ENCODE measurements at regions not wholly inside any gene's neighbourhood (a gene's known extent, or its start where the extent isn't known, plus 50 kb on each side); places are given as distances from the start of the nearest gene placed in this dataset.
"Not testable (repeated sequence)": the region's sequence is repeated elsewhere in the genome, so short reads cannot be mapped to it uniquely, and the experiment has no call there.

DNA sequence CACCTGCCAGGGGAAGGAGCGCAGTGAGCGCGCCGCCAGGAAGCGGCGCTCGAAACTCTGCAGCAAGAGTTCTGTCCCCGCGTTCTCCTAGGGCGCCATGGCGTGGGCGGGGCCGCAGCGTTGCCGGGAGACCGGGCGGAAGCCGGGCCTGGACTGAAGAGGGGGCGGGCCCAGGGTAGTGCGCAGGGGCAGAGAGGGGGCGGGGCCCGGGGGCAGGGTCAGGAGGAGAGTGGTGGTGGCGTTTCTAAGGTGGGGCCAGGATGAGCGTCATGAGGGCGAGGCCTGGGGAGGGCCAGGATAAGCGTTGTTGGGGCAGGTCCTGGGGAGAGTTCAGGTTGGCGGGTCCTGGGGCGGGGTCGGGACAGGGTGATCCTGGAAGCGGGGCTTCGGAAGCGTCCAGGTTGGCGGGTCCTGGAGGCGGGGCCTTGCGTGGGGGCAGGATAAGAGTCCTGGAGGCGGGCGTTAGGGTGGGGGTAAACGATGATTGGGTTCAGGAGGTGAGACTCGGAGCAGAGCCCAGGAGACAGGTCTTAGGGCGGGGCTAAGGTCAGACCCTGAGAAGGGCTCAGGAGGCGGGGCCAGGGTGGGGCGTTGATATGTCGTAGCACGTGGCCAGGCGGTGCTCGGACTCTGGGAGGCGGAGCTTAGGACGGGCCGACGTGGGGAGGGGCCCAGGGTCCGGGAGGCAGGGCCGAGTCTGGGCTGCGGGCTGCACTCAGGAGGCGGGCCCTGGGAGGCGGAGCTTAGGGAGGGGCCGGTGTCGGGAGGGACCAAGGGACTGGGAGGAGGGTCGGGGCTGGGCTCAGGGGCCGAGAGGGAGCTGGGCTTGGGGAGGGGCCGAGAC, 189.4 kb downstream of the ADRA2C start:
- peak; percentile 98 for DNase-seq (ENCODE audit: low spot score)

DNA sequence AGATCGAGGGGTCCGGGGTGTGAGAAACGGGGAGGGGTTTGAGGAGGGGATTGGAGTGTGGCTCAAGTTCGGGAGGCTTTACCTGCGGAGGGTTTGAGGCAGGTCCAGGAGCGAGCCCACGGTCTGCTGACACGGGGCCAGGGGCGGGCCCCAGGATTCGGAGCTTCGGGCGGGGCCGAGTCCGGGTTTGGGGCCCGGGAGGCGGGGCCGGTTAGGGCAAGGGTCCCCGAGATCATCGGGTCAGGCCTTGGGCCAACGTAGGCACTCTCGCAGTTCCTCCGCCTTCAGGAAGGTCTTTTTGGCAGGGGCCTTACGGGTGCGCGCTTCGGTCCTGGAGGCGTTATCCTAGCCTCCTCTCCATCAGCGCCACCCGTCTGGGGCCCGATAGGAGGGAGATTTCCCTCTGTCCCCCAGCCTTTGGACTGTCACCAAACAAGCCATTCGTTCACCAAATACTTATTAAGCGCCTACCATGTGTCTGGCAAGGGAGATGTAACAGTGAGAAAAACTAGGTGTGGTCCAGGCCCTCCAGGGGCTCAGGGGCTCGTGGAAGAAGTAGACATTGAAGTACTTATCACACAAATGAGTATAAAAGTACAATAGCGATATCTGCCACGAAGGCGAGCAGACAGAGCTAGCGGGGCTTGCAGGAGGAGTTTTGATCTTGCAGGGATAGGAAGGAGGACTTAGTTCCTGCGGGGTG, 190.1 kb downstream of the ADRA2C start:
- DNase-seq (ENCODE audit: low spot score) = not testable (repeated sequence)

DNA sequence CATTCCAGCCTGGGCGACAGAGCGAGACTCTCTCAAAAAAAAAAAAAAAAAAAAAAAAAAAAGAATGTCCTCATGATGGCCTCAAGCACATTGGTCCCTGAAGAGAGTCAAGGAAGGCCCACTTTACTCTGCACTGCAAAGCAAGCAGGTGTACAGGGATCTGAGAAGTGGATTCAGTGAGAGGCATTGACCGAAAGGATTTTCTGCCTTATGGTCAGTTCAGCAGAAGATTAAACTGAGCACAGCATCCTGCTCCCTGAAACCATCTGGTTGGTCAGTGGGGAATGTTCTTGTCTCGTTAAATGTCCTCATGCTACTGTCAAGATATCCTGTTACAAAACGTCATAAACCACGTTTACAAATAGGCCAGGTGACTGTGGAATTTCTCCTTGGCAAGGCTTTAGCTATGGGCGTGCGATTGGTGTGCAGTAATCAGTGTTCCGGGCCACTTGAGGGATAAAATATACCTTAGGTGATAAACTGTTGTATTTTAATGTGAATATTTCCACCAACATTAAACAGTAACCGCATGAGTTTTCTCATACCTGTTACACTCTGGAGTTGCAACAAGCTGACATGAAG, 195.0 kb downstream of the ADRA2C start:
- DNase-seq (ENCODE audit: low spot score) = not testable (repeated sequence)

DNA sequence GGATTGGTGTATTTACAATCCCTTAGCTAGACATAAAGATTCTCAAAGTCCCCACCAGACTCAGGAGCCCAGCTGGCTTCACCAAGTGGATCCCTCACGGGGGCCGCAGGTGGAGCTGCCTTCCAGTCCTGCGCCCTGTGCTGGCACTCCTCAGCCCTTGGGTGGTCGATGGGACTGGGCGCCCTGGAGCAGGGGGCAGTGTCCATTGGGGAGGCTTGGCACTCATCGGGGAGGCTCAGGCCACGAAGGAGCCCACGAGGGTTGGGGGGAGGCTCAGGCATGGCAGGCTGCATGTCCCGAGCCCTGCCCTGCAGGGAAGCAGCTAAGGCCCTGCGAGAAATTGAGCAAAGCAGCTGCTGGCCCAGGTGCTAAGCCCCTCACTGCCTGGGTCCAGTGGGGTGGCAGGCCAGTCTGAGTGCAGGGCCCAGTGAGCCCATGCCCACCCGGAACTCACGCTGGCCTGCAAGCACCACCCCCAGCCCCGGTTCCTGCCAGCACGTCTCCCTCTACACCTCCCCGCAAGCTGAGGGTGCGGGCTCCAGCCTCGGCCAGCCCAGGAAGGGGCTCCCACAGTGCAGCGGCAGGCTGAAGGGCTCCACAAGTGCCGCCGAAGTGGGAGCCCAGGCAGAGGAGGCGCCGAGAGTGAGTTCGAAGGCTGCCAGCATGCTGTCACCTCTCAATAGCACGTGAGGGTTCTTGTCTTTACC, 198.5 kb downstream of the ADRA2C start:
- not testable (repeated sequence) for DNase-seq (ENCODE audit: low spot score)

DNA sequence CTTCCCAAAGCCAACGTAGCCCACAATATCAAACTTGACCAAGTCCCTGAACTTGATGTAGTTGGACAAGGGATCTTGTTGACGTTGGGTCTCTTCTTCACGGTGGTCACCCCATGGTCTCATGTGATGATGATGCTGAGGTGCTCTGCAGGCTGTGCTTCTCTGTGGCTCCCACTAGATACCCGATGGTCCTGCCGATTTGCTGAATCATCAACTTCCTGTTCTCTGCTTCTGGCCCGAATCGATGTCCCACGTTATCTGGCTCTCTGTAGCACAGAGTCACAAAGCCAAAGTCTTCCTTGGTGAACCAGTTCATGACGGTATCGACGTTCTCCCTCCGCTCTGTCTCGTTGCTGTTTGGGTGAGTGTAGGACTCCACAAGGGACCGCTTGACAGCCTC, 201.0 kb downstream of the ADRA2C start:
- DNase-seq (ENCODE audit: low spot score) = not testable (repeated sequence)

DNA sequence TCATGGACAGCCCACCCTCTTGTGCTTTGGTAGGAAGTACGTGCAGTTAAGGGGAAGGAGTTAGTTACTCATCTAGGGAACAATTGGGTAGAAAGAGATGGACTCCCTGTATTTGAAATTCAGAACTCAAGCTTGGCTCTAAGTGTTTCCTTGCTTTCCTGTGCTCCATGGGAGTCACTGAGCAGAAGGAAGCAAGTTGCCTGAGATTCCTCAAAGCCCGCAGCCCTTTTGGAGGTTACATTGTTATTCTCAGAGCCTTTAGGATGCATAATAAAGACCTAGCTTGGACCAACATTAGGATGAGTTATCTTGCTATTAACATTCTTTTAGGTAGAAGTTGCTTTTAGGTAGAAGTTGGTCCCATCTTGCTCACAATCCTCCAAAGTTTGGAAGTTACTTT, 206.4 kb downstream of the ADRA2C start:
- DNase-seq (ENCODE audit: low spot score) = not testable (repeated sequence)

DNA sequence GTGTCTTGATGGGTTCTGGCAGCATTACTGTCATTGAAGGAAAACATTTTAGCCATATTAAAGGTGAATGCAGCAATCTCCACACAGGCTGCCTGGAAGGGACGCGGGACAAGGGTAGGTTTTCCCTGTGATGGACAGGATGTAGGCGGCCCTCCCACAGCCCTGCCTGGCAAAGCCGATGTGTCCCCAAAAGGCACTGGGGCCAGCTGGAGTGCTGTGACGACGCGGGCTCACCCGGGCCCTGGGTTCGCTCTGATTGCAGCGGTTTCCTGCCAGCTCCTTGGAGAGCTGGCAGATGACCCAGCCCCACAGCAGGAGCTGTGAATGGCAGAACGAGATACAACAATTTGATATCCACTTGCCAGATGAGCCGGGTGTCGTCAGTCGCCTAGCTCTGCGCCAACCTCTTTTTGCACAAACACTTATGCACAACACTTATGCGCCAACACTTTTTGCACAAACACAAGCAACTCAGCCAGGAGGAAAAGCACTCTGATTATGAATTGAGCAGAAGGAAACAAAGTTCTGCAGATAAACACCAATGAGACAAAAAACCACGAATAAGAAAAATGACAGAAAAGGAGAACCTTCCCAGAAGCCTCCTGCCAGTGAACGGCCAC, 207.5 kb downstream of the ADRA2C start:
- not testable (repeated sequence) for DNase-seq (ENCODE audit: low spot score)

DNA sequence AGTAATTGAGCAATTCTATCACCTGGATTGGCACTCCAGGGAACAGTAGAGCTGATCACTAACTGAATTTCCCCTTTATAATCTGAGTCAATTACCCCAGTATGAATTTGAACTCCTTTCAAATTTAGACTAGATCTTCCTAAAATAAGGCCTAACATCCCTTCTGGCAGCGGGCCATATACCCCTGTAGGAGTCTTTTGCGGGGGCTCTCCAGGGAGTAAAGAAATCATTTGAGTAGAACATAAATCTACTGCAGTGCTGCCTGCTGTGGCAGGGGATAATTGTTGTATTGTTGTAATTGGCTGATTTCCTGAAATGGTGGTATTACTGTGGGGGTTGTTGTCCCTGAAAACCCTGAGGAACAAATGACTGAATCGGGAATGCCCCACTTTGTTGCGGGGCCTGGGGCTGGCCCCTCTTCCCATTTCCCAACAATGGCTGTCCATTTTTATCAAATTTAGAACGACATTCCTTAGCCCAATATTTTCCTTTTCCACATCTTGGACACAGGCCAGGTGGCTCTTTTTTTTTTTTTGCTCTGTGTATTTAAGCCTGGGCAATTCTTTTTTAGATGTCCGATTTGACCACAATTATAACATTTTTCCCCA, 217.4 kb downstream of the ADRA2C start:
- DNase-seq (ENCODE audit: low spot score) = not testable (repeated sequence)

DNA sequence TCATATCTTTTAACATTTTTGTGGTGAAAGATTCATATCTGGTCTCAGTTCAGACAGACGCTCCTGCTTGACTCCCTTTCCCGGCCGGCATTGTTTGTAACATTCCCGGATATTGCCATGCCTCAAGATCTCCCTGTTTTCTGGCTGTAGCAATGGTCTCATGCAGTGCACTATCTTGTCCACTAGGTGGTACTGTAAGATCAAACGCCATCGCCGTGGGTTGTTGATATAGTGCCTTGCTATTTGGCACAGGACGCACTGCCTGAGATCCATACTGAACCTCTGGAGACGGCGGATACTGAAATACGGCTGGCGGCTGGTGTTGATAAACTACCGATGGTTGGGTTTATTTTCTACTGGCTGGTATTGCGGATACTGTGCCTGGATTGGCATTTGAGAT, 218.6 kb downstream of the ADRA2C start:
- not testable (repeated sequence) for DNase-seq (ENCODE audit: low spot score)

DNA sequence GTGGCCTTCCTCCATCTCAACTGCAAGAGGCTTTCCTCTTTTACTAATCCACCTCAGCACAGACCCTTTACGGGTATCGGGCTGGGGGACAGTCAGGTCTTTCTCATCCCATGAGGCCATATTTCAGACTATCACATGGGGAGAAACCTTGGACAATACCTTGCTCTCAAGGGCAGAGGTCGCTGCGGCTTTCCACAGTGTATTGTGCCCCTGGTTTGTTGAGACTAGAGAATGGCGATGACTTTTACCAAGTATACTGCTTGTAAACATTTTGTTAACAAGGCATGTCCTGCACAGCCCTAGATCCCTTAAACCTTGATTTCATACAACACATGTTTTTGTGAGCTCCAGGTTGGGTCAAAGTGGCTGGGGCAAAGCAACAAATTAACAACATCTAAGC, 220.2 kb downstream of the ADRA2C start:
- not testable (repeated sequence) for DNase-seq (ENCODE audit: low spot score)

DNA sequence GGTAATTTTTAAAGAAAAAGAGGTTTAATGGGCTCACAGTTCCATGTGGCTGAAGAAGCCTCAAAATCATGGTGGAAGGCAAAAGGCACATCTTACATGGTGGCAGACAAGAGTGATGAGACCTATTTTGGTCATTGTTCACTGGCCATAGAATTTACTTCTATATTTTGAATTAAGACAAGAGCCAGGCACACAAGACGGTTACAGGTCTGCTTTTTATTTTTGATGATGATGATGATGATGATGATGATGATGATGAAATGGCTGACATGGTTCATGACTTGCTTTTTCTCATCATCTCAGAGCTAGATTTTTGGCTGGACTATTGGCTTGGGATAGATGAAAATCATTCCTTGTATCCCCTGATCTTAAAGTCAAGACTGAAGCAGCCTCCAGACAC, 229.3 kb downstream of the OTOP1 start:
- not testable (repeated sequence) for DNase-seq (ENCODE audit: low spot score)

DNA sequence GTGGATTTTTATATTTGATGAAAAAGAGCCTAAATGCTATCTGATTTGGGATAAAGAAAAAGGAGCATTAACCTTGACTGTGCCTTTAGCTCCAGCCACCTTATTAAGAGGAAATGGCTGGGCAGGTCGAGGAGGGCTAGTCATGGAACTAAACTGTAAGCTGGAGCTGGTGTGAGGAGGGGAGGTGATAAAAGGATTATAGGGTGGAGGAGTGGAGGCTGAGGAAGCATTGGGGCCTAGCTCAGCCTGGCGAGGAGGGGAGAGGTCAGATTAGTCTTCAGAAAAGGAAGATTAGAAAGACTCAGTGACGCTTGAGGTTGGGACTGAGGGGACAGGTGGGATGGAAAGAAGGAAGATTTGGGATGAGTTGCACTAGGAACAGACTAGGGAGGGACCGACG, 222.7 kb downstream of the OTOP1 start:
- not testable (repeated sequence) for DNase-seq (ENCODE audit: low spot score)

DNA sequence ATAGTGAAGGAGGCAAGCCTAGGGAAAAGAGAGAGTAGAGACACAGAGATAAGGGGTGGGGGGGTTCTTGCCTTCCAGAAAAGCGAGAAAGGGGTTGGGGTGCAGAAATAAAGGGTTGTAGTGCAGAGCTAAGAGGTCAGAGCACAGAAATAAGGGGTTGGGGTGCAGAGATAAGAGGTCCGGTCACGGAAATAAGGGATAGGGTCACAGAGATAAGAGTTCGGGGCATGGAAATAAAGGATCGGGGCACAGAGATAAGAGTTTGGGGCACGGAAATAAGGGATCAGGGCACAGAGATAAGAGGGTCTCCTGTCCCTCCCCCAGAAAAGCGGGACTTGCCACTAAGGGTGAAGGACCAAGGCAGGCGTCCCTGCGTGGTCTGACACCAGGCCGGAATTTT, 222.0 kb downstream of the OTOP1 start:
- not testable (repeated sequence) for DNase-seq (ENCODE audit: low spot score)

DNA sequence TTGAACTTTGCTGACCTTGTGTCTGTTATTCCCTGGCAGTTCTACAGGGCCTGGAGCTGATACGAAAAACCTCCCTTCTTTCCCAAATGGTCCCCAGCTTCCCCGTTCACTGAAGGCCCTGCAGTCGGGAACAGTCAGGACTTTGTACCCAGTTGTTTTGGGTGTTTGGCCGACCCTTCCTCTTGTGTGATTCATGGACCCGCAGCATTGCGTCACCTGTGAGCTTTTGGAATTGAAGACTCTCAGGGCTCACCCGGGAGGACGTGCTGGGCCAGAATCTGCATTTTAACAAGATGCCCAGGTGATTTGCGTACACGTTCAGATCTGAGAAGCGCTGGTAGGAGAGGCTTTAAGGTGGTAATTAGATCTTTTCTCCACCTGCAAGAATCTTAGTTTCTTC, 220.4 kb downstream of the OTOP1 start:
- not testable (repeated sequence) for DNase-seq (ENCODE audit: low spot score)

DNA sequence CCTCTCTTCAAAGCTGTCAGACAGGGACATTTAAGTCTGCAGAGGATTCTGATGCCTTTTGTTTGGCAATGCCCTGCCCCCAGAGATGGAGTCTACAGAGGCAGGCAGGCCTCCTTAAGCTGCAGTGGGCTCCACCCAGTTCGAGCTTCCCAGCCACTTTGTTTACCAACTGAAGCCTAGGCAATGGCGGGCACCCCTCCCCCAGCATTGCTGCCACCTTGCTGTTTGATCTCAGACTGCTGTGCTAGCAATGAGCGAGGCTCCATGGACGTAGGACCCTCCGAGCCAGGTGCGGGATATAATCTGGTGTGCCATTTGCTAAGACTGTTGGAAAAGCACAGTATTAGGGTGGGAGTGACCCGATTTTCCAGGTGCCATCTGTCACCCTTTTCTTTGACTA, 207.7 kb downstream of the OTOP1 start:
- not testable (repeated sequence) for DNase-seq (ENCODE audit: low spot score)

DNA sequence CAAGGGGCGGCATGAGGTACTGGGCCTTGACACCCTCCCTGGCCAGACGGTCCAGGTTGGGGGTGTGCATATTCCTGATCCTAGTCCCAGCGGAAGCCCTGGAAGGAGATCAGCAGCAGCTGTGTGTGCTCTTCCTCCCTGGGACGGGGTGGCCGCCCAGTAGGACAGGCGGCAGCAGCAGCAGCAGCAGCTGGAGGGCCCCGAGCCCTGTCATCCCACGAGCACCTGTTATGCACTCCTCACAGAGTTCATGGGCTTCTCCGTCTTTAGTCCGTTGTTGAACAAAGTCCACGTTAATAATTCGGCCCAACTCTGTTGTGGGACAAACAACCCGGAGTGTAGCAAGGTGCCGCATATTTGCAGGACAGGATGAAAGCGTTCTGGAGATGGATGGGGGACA, 205.6 kb downstream of the OTOP1 start:
- DNase-seq (ENCODE audit: low spot score) = not testable (repeated sequence)

DNA sequence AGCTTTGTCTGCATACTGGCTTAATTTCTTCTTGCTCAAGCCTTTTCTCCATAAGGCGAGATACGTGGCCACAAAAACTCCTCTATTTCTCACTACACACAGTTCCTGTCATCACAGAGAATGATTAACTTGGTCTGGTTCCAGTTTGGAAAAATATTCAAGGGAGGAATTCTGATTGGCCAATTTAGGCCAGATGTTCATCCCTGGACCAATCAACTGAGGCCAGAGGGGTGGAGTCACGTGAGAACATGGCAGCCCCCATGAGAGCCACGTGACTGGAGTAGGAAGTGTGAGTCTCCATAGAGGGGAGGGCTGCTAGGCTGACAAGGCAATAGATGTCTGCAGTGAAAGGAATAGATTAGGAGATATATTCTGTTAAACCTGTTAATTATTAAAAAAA, 200.0 kb downstream of the OTOP1 start:
- peak; percentile 27 for DNase-seq (ENCODE audit: low spot score)

DNA sequence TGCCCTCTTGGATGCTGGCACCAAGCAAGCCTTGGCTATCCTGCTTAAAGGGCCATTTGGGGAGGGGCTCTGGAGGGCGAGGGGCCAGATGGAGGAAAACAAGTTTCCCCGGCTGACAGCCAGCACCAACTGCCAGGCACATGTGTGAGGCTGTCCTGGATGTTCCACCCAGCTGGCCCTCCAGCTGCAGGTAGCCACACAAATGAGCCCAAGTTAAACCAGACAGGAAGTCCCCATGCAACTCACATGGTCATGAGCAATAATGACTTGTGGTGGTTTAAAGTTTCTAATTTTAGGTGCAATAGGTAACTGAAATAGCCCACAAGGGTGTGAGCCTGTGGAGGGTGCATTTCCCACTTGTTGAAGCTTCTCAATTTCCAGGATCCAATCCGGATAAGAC, 198.0 kb downstream of the OTOP1 start:
- DNase-seq (ENCODE audit: low spot score) = not testable (repeated sequence)

DNA sequence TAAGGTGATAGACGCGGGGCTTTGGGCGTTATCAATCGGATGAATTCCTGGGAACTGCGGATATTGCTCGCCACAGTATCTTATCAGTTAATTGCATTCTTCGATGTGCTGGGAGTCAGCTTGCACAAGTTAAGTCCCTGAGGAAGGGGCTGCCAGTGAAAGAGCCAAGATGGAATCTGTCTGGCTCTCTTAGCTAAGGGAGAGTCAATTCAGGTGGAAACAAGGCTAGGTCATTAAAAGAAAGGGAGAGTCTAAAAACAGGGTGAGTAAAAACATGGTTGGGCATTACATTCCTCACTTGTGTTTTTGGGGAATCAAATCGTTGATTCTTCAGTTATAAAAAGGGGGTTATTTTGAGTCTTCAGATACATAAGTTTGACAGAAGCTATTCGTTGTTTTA, 196.2 kb downstream of the OTOP1 start:
- not testable (repeated sequence) for DNase-seq (ENCODE audit: low spot score)

DNA sequence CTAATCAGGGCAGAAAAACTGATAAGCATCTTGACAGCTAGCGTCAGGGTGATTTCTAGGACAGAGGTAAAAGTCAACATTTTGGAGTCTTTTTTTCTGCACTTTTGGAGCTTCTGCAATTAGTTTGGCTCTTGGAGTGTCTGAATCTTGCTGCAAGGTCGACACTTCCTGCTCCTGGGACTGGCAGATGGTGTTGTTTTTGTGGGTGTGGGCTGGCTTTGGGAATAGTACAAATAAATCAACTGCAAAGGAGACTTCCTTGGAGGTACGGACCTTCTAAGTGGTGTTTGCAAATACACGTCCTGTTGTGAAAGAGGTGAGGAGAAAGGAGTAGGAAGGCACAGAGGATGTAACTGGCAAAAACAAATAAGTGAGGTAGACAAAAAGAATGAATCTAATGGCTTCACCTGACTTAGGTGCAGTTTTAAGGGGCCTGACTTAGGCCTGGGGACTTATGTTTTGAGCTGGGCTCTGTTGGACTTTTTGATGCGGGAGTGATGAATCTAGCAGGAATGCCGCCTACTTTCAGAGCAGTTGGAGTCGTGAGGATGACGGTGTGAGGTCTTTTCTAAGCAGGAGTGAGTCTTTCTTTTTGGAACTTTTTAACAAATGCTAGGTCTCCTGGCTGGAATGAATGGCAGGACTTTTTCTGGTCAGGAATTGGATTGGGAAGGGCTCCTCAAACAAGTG, 195.1 kb downstream of the OTOP1 start:
- DNase-seq (ENCODE audit: low spot score) = not testable (repeated sequence)

Measured in H4 (cell line).